ENCODE measurements at regions not wholly inside any gene's neighbourhood (a gene's known extent, or its start where the extent isn't known, plus 50 kb on each side); places are given as distances from the start of the nearest gene placed in this dataset.
A peak's percentile ranks its signal among the peaks of the same experiment; 100 is the strongest.

GRCh38 chr5:99023330-99023729, 94.5 kb upstream of the CHD1 start:
- H3K27me3 ChIP-seq: no peaks in the 10 kb centered on the region
- no peaks in the 10 kb centered on the region for H3K4me1 ChIP-seq
- H3K4me3 ChIP-seq: no peak overlapping the region
- WGBS, 2 donors (ENCODE audit: low coverage in 1 of 2): 73 to 82% methylated on average over 3 of the region's 3 CpGs
- no peaks in the 10 kb centered on the region for H3K36me3 ChIP-seq
- H3K9me3 ChIP-seq: no peaks in the 10 kb centered on the region
- TF ChIP-seq EP300 (IDR thresholded peaks at IDR 0.05) (no peak), POLR2AphosphoS5 (IDR thresholded peaks at IDR 0.05) (no peak), CTCF (IDR thresholded peaks at IDR 0.05) (no peak), POLR2A (IDR thresholded peaks at IDR 0.05) (no peak)
- no peak overlapping the region for H3K27ac ChIP-seq
- ATAC-seq: no peak

- Histone ChIP-seq H3K27me3 (no peaks in the 10 kb centered on the region), H3K9me3 (no peaks in the 10 kb centered on the region), H3K36me3 (no peaks in the 10 kb centered on the region), H3K4me1 (no peaks in the 10 kb centered on the region), H3K4me3 (no peak overlapping the region), H3K27ac (no peak overlapping the region)
- ATAC-seq: no peak
- TF ChIP-seq EP300 (IDR thresholded peaks at IDR 0.05): no peak
- no peak for TF ChIP-seq POLR2AphosphoS5 (IDR thresholded peaks at IDR 0.05)
- TF ChIP-seq CTCF (IDR thresholded peaks at IDR 0.05): no peak
- TF ChIP-seq POLR2A (IDR thresholded peaks at IDR 0.05): no peak
Measured at GRCh38 chr5:99022250-99022649, 93.4 kb upstream of the CHD1 start.

- no peaks in the 10 kb centered on the region for H3K27me3 ChIP-seq
- no peak for ATAC-seq
- H3K4me3 ChIP-seq: no peak overlapping the region
- no peaks in the 10 kb centered on the region for H3K4me1 ChIP-seq
- H3K9me3 ChIP-seq: no peaks in the 10 kb centered on the region
- TF ChIP-seq POLR2AphosphoS5 (IDR thresholded peaks at IDR 0.05) (no peak), EP300 (IDR thresholded peaks at IDR 0.05) (no peak), CTCF (IDR thresholded peaks at IDR 0.05) (no peak), POLR2A (IDR thresholded peaks at IDR 0.05) (no peak)
- no peaks in the 10 kb centered on the region for H3K36me3 ChIP-seq
- H3K27ac ChIP-seq: no peak overlapping the region
Measured at GRCh38 chr5:99020698-99021048, 91.9 kb upstream of the CHD1 start.

GRCh38 chr5:99019812-99020697, 91.2 kb upstream of the CHD1 start:
- Histone ChIP-seq H3K4me1 (no peaks in the 10 kb centered on the region), H3K27ac (no peak overlapping the region)

More at GRCh38 chr5:99019812-99020697, 91.2 kb upstream of the CHD1 start:
- peak; percentile 22 for ATAC-seq
- no peaks in the 10 kb centered on the region for H3K36me3 ChIP-seq
- H3K9me3 ChIP-seq: no peaks in the 10 kb centered on the region
- H3K27me3 ChIP-seq: no peaks in the 10 kb centered on the region
- TF ChIP-seq POLR2AphosphoS5 (IDR thresholded peaks at IDR 0.05): peak; percentile 27
- TF ChIP-seq POLR2A (IDR thresholded peaks at IDR 0.05): no peak
- TF ChIP-seq EP300 (IDR thresholded peaks at IDR 0.05): no peak
- TF ChIP-seq CTCF (IDR thresholded peaks at IDR 0.05): no peak
- 13 to 19% methylated on average over 3 of the region's 3 CpGs for WGBS, 2 donors (ENCODE audit: low coverage in 1 of 2)
- H3K4me3 ChIP-seq: no peak overlapping the region
